ENCODE measurements at regions not wholly inside any gene's neighbourhood (a gene's known extent, or its start where the extent isn't known, plus 50 kb on each side); places are given as distances from the start of the nearest gene placed in this dataset.

- Mint-ChIP-seq H3K36me3 (ENCODE audit: low read depth) (no peaks in the 10 kb centered on the region), H3K27ac (no peak overlapping the region), H3K27me3 (ENCODE audit: low read depth) (no peaks in the 10 kb centered on the region), H3K4me1 (ENCODE audit: low read depth) (no peaks in the 10 kb centered on the region), H3K9me3 (no peaks in the 10 kb centered on the region), H3K4me3 (no peak overlapping the region)
- DNase-seq (ENCODE audit: low spot score): no peak
Measured at GRCh38 chr20:6906871-6907270, 139.4 kb downstream of the BMP2 start.

DNA sequence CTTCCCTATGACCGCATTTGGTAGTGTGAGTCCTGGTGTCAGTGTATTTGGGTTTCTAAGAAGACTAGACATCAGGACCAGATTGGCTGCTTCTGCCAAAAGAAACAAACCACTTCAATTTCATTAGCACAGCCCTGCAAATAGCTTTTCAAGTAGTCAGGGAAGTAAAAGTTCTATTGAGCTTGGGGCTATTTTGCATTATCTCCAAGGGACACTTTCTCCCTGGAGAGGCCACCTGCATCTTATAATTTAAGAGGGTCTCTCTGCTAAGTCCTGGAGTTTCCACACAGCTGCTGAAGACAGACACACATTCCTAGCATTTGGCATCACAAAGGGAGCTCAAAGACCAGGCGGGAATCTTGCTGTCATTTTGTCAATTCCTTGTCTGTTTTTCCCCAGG, 141.2 kb downstream of the BMP2 start:
- DNase-seq (ENCODE audit: low spot score): no peak
- Mint-ChIP-seq H3K4me3 (no peak overlapping the region), H3K9me3 (no peaks in the 10 kb centered on the region), H3K27ac (no peak overlapping the region), H3K27me3 (ENCODE audit: low read depth) (no peaks in the 10 kb centered on the region), H3K36me3 (ENCODE audit: low read depth) (no peaks in the 10 kb centered on the region), H3K4me1 (ENCODE audit: low read depth) (no peaks in the 10 kb centered on the region)

DNA sequence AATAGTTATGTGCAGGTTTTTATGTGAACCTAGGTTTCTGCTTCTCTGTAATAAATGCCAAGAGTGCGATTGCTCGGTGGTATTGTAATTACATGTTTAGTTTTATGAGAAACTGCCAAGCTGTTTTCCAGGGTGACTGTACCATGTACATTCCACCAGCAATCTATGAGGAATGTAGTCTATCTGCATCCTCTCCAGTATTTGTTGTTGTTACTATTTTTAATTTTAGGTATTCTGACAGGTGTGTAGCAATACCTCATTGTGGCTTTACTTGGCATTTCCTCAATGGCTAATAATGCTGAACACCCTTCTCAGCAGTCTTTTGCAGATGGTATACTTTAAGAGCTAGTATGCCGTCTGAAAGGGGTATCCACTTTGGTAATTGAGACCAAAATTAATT, 142.1 kb downstream of the BMP2 start:
- Mint-ChIP-seq H3K9me3 (peaks cover 2% of the 10 kb centered on the region), H3K36me3 (ENCODE audit: low read depth) (no peaks in the 10 kb centered on the region), H3K27me3 (ENCODE audit: low read depth) (no peaks in the 10 kb centered on the region), H3K4me3 (no peak overlapping the region), H3K4me1 (ENCODE audit: low read depth) (no peaks in the 10 kb centered on the region), H3K27ac (no peak overlapping the region)
- no peak for DNase-seq (ENCODE audit: low spot score)

DNA sequence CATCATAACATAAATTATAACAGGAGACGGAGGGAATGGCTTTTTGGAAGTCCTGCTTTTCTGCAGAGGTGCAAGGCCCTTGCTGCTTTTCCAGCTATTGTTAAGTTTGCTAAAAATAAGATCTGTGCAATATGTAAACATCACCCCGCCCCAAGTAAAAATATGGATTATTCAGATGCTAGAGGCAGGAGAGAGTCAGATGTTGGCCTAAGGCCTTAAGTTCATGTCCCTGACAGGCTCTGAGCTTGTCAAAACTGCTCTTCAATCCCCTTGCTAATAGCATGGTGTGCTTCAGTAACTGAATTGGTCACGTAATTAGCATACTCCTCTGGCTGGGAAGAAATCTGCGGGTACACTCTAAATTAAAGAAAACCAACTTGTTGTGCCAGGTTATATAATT, 147.5 kb downstream of the BMP2 start:
- Mint-ChIP-seq H3K36me3 (ENCODE audit: low read depth) (no peaks in the 10 kb centered on the region), H3K27me3 (ENCODE audit: low read depth) (no peaks in the 10 kb centered on the region), H3K4me1 (ENCODE audit: low read depth) (no peaks in the 10 kb centered on the region), H3K27ac (no peak overlapping the region), H3K9me3 (peaks cover 29% of the 10 kb centered on the region), H3K4me3 (no peak overlapping the region)
- no peak for DNase-seq (ENCODE audit: low spot score)

- H3K9me3 Mint-ChIP-seq: peaks cover 34% of the 10 kb centered on the region
- no peak overlapping the region for H3K27ac Mint-ChIP-seq
- no peaks in the 10 kb centered on the region for H3K4me1 Mint-ChIP-seq (ENCODE audit: low read depth)
- DNase-seq (ENCODE audit: low spot score): no peak
- H3K36me3 Mint-ChIP-seq (ENCODE audit: low read depth): no peaks in the 10 kb centered on the region
- H3K27me3 Mint-ChIP-seq (ENCODE audit: low read depth): no peaks in the 10 kb centered on the region
- H3K4me3 Mint-ChIP-seq: no peak overlapping the region
Measured at GRCh38 chr20:6916938-6917337, 149.5 kb downstream of the BMP2 start.

- no peak overlapping the region for H3K4me3 Mint-ChIP-seq
- no peak overlapping the region for H3K27ac Mint-ChIP-seq
- H3K4me1 Mint-ChIP-seq (ENCODE audit: low read depth): no peaks in the 10 kb centered on the region
- peaks cover 30% of the 10 kb centered on the region for H3K9me3 Mint-ChIP-seq
- no peaks in the 10 kb centered on the region for H3K36me3 Mint-ChIP-seq (ENCODE audit: low read depth)
- no peak for DNase-seq (ENCODE audit: low spot score)
- H3K27me3 Mint-ChIP-seq (ENCODE audit: low read depth): no peaks in the 10 kb centered on the region
Measured at GRCh38 chr20:6919792-6920468, 152.4 kb downstream of the BMP2 start.

DNA sequence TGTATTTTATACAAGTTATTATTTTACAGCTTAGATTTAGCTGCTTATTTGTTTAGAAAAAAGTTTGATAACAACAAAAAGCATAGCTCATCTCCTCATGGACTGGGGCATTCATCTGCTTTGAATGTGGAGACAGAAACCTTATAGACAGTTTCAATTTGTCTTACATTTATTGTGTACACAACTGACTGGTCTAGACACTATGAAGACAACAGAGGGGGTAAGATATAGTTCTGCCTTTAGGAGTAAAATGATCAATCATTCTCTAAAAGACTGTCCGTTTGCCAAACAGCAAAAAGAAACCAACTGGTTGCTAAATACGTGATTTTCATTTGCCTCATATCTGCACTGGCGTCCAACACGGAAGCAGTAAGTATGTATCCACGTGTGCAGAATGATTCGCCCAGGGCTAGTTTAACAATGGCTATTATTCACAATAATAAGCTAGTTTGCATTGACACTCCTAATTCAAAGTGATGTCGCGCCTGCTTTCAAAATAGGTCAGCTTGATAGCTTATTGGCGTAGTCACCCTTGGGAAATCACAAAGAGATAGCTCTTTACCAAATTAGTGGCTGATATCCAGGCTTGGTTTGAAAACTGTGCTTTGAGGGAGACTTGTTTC, 153.6 kb downstream of the BMP2 start:
- Mint-ChIP-seq H3K36me3 (ENCODE audit: low read depth) (no peaks in the 10 kb centered on the region), H3K27ac (no peak overlapping the region), H3K4me1 (ENCODE audit: low read depth) (no peaks in the 10 kb centered on the region), H3K4me3 (no peak overlapping the region), H3K9me3 (peaks cover 26% of the 10 kb centered on the region), H3K27me3 (ENCODE audit: low read depth) (no peaks in the 10 kb centered on the region)
- no peak for DNase-seq (ENCODE audit: low spot score)

- no peaks in the 10 kb centered on the region for H3K4me1 Mint-ChIP-seq (ENCODE audit: low read depth)
- H3K27me3 Mint-ChIP-seq (ENCODE audit: low read depth): no peaks in the 10 kb centered on the region
- no peak for DNase-seq (ENCODE audit: low spot score)
- no peak overlapping the region for H3K27ac Mint-ChIP-seq
- peaks cover 27% of the 10 kb centered on the region for H3K9me3 Mint-ChIP-seq
- no peak overlapping the region for H3K4me3 Mint-ChIP-seq
- H3K36me3 Mint-ChIP-seq (ENCODE audit: low read depth): no peaks in the 10 kb centered on the region
Measured at GRCh38 chr20:6921717-6922386, 154.4 kb downstream of the BMP2 start.

DNA sequence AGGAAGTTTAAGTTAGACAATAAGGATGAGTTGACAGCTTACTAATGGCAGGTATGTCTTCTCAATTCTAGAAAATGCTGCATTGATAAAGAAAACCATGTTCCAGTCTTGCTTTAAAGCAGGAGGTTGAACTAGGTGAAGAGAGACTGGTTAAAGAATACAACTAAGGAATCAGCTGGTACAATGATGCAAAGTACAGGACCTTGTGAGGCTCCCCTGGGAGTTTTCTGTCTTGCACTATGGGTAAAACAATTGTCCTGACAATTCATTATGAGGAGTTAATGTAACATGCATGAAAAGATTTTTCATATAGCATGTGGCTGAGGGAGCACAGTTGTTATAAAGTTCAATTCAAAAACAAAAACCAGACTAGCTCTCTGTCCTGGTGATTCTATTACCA, 157.2 kb downstream of the BMP2 start:
- H3K27ac Mint-ChIP-seq: no peak overlapping the region
- no peak for DNase-seq (ENCODE audit: low spot score)
- H3K36me3 Mint-ChIP-seq (ENCODE audit: low read depth): no peaks in the 10 kb centered on the region
- H3K27me3 Mint-ChIP-seq (ENCODE audit: low read depth): no peaks in the 10 kb centered on the region
- H3K4me1 Mint-ChIP-seq (ENCODE audit: low read depth): no peaks in the 10 kb centered on the region
- H3K9me3 Mint-ChIP-seq: peaks cover 23% of the 10 kb centered on the region
- H3K4me3 Mint-ChIP-seq: no peak overlapping the region

GRCh38 chr20:6925744-6926278, 158.3 kb downstream of the BMP2 start:
- no peaks in the 10 kb centered on the region for H3K4me1 Mint-ChIP-seq (ENCODE audit: low read depth)
- no peak overlapping the region for H3K27ac Mint-ChIP-seq
- H3K27me3 Mint-ChIP-seq (ENCODE audit: low read depth): no peaks in the 10 kb centered on the region
- H3K4me3 Mint-ChIP-seq: no peak overlapping the region
- peaks cover 32% of the 10 kb centered on the region for H3K9me3 Mint-ChIP-seq
- no peaks in the 10 kb centered on the region for H3K36me3 Mint-ChIP-seq (ENCODE audit: low read depth)
- no peak for DNase-seq (ENCODE audit: low spot score)

DNA sequence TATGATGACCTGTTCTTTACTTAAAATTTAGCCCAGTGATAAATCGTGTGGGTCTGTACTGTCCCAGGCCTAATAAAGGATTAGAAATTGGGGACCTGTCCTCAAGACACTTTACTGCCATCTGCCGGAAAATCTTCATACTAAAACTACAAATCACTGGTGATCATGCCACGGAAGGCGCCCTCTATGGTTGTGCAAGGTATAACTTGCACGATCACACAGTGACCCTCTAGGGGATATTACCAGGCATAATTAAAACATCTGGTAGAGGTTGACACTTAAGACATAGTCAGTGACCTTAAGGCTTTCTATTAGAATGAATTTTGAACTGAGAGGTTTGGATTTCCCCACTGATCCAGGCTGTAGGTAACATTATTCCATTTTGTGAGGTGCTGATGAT, 172.6 kb downstream of the BMP2 start:
- no peak for DNase-seq (ENCODE audit: low spot score)
- Mint-ChIP-seq H3K4me3 (no peak overlapping the region), H3K27ac (no peak overlapping the region), H3K9me3 (peaks cover 29% of the 10 kb centered on the region), H3K27me3 (ENCODE audit: low read depth) (no peaks in the 10 kb centered on the region), H3K36me3 (ENCODE audit: low read depth) (no peaks in the 10 kb centered on the region), H3K4me1 (ENCODE audit: low read depth) (no peaks in the 10 kb centered on the region)

DNA sequence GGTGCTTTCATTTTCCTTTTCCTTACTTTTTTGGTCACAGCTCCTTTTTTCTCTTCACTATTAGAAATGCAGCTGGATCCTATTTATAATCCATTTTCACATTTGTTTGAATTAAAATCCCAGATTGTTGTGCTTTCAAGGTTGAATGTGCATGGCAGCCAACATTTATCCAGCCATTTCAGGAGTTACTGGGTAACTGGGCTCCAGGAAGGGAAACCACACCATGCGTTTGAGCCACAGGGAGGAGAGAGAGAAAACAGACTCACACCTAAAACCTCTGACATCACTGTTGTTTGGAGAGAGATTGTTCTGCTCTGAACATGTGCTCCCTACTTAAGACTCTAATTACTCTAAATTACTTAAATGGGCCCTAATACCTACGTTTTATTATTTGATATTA, 173.4 kb downstream of the BMP2 start:
- Mint-ChIP-seq H3K4me3 (no peak overlapping the region), H3K27ac (no peak overlapping the region)

GRCh38 chr20:6941571-6941970, 174.1 kb downstream of the BMP2 start:
- no peaks in the 10 kb centered on the region for H3K36me3 Mint-ChIP-seq (ENCODE audit: low read depth)

More for the DNA sequence above, 173.4 kb downstream of the BMP2 start:
- Mint-ChIP-seq H3K36me3 (ENCODE audit: low read depth) (no peaks in the 10 kb centered on the region), H3K27me3 (ENCODE audit: low read depth) (no peaks in the 10 kb centered on the region), H3K9me3 (peaks cover 33% of the 10 kb centered on the region), H3K4me1 (ENCODE audit: low read depth) (no peaks in the 10 kb centered on the region)
- DNase-seq (ENCODE audit: low spot score): no peak

DNA sequence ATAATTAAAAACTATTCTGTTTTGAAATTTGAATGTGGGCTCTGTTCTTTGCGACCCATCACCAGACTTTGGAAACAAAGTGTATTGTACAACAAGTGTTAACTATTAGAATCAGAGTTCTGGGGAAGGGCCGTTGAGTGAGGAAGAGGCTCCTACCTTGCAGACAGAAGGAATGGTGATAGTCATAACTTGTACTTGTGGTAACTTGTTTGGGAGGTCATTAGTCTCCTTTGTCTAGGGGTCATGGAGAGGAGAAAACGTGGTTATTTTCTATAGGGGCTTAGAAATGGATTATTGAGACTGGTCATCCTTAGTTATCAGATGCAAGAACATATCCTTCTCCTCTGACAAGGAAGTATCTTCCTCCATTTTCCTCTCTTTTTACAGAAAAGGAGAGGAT, 174.8 kb downstream of the BMP2 start:
- Mint-ChIP-seq H3K4me1 (ENCODE audit: low read depth) (no peaks in the 10 kb centered on the region), H3K4me3 (no peak overlapping the region), H3K27ac (no peak overlapping the region), H3K9me3 (peaks cover 34% of the 10 kb centered on the region), H3K36me3 (ENCODE audit: low read depth) (no peaks in the 10 kb centered on the region), H3K27me3 (ENCODE audit: low read depth) (no peaks in the 10 kb centered on the region)
- no peak for DNase-seq (ENCODE audit: low spot score)

More at GRCh38 chr20:6941571-6941970, 174.1 kb downstream of the BMP2 start:
- H3K27me3 Mint-ChIP-seq (ENCODE audit: low read depth): no peaks in the 10 kb centered on the region
- no peak overlapping the region for H3K4me3 Mint-ChIP-seq
- DNase-seq (ENCODE audit: low spot score): no peak
- peaks cover 39% of the 10 kb centered on the region for H3K9me3 Mint-ChIP-seq
- no peak overlapping the region for H3K27ac Mint-ChIP-seq
- H3K4me1 Mint-ChIP-seq (ENCODE audit: low read depth): no peaks in the 10 kb centered on the region

Data from T-helper 2 cell treated with Interferon-gamma antibody and Interleukin-4, amounts not matched to agents 5 μg/mL and 100 μg/mL, for 36 hours (primary cell).